GM03348 (cell line): ENCODE measurements at regions not wholly inside any gene's neighbourhood (a gene's known extent, or its start where the extent isn't known, plus 50 kb on each side); places are given as distances from the start of the nearest gene placed in this dataset.
"Not testable (repeated sequence)": the region's sequence is repeated elsewhere in the genome, so short reads cannot be mapped to it uniquely, and the experiment has no call there.

ENCODE experiments used
- DNase-seq: peaks from one replicate; pipeline ENCODE4 v3.0.0; 2012; ENCODE audit warnings: low spot score

DNA sequence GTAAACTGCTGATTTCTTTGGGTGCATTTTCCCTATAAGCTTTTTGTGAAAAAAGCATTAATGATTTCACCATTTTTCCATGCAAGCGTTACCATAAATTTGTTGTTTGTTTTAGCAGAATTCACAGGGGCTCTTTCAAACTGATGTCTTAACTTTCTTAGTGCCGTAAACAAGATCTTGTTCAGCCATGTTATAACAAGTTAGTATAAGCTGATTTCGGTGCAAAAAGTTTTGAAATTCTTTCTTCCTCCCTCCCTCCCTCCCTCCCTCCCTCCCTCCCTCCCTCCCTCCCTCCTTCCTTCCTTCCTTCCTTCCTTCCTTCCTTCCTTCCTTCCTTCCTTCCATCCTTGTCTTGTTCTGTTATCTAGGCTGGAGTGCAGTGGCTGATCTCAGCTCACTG is 71.7 kb upstream of the CHORDC1 start:
- DNase-seq: no peak

DNA sequence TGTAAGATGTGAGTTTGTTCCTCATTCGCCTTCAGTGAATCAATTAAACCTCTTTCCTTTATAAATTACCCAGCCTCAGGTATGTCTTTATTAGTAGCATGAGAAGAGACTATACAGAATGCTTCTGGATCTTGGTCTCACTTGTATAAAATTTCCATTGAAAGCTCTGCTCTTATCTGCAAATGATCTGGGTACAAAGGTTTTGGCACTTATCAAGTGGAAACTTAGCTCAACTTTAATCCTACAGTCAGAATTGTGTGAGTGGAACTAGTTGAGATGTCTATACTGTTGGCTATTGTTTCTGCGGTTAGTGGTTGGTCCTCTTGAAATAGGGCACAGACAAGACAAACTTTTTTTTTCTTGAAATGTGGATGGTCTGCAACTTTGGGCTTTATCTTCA is 71.2 kb upstream of the CHORDC1 start:
- DNase-seq: no peak

DNA sequence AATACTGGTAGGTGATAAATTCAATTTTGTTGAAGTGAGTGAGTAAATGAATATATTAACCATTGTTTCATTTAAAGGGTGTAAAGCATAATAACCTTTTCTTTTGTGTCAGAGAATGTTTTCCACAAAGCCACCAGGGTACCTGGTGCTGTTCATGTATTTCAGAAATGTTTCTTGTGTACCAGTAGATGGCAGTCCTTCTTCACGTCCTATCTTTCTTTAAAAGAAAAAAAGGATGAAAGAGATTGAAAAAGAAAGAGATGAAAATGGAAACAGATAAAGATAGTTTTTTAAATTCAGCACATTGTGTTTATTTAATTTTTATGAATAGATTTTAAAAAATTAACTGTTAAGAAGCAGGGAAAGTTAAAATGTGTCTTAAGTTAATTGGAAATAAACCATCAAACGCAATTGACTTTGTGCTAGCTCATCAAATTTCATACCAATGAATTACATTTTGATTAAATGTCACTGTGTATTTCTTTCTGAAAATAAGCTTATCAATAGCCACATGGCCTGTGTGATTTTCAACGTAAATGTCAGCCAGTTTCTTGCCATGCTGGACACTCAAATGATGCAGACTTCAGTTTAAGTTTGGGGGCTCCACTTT is 65.5 kb upstream of the CHORDC1 start:
- peak; percentile 46 for DNase-seq

DNA sequence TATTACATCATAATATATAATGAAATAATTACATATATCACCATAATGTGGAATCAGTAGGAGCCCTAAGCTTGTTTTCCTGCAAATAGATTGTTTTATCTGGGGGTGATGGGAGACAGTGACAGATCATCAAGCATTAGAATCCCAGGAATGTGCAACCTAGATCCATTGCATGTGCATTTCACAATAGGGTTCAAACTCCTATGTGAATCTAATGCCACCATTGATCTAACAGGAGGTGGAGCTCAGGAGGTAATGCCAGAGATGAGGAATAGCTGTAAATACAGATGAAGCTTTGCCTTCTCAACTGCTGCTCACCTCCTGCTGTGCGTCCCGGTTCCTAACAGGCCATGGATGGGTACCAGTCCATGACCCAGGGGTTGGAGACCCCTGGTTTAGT is 63.8 kb upstream of the CHORDC1 start:
- DNase-seq: no peak

DNA sequence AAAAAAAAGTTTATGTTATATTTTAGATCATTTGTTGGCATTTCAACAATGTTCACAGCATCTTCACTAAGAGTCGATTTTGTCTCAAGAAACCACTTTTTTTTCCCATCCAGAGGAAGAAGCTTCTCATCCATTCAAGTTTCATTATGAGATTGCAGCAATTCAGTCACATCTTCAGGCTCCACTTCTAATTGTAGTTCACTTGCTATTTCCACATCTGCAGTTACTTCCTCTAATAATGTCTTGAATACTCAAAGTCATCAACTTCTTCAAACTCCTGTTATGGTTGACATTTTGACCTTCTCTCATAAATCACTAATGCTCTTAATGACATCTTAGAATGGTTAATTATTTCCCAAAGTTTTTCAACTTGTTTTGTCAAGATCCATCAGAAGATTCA is 61.3 kb upstream of the CHORDC1 start:
- DNase-seq: no peak

DNA sequence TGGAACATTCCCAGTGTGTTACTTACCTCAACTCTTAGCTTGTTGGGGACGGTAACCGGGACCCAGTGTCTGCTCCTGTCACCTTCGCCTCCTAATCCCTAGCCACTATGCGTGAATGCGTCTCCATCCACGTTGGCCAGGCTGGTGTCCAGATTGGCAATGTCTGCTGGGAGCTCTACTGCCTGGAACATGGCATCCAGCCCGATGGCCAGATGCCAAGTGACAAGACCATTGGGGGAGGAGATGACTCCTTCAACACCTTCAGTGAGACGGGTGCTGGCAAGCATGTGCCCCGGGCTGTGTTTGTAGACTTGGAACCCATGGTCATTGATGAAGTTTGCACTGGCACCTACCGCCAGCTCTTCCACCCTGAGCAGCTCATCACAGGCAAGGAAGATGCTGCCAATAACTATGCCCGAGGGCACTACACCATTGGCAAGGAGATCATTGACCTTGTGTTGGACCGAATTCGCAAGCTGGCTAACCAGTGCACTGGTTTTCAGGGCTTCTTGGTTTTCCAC is 59.8 kb upstream of the CHORDC1 start:
- not testable (repeated sequence) for DNase-seq

DNA sequence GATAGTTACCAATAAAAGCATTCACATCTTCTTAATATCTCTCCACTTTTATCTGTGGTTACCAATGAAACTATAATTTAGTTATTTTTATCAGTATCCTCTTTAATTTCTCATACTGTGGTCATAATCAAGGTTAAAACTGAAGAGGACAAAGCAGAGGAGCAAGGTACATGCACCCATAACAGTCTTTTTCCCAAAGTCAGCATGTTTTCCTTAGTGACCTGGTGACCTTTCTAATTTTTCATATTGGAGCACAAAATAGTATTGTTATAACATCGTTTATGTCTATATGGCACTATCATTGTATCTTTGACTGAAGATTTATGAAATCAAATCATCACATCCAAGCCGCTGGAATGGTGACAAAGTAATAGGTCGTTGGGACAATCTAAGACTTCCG is 51.5 kb upstream of the CHORDC1 start:
- no peak for DNase-seq
